ENCODE measurements at regions not wholly inside any gene's neighbourhood (a gene's known extent, or its start where the extent isn't known, plus 50 kb on each side); places are given as distances from the start of the nearest gene placed in this dataset.

DNA sequence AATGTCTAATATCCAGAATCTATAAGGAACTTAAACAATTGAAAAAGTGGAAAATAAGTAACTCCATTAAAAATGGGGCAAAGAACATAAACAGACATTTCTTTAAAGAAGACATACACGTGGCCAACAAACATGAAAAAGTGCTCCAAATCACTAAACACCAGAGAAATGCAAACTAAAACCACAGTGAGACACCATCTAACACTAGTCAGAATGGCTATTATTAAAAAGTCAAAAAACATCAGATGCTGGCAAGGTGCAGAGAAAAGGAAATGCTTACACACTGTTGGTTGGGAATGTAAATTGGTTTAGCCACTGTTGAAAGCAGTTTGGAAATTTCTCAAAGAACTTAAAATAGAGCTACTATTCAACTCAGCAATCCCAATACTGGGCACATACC, 169.2 kb upstream of the MANEA start:
- TF ChIP-seq, protein P1, sequence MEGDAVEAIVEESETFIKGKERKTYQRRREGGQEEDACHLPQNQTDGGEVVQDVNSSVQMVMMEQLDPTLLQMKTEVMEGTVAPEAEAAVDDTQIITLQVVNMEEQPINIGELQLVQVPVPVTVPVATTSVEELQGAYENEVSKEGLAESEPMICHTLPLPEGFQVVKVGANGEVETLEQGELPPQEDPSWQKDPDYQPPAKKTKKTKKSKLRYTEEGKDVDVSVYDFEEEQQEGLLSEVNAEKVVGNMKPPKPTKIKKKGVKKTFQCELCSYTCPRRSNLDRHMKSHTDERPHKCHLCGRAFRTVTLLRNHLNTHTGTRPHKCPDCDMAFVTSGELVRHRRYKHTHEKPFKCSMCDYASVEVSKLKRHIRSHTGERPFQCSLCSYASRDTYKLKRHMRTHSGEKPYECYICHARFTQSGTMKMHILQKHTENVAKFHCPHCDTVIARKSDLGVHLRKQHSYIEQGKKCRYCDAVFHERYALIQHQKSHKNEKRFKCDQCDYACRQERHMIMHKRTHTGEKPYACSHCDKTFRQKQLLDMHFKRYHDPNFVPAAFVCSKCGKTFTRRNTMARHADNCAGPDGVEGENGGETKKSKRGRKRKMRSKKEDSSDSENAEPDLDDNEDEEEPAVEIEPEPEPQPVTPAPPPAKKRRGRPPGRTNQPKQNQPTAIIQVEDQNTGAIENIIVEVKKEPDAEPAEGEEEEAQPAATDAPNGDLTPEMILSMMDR (IDR thresholded peaks at IDR 0.05; ENCODE audit: low read depth, low read length), result no peak
- no peak for TF ChIP-seq EZH2phosphoT487 (IDR thresholded peaks at IDR 0.05; ENCODE audit: low read depth)
